Fibroblast of skin of right quadriceps (primary cell): ENCODE measurements at regions not wholly inside any gene's neighbourhood (a gene's known extent, or its start where the extent isn't known, plus 50 kb on each side); places are given as distances from the start of the nearest gene placed in this dataset.
A peak's percentile ranks its signal among the peaks of the same experiment; 100 is the strongest.
"Not testable (repeated sequence)": the region's sequence is repeated elsewhere in the genome, so short reads cannot be mapped to it uniquely, and the experiment has no call there.

Experiments
- DNase-seq: peaks from one replicate; pipeline ENCODE4 v3.0.0-alpha.2; 2013

GRCh38 chr7:113582471-113582870 lies 336.3 kb downstream of the PPP1R3A start:
- DNase-seq, result peak; percentile 43

GRCh38 chr7:113563257-113563656 lies 355.6 kb downstream of the PPP1R3A start:
- not testable (repeated sequence) for DNase-seq

GRCh38 chr7:113562801-113563200 lies 356.0 kb downstream of the PPP1R3A start:
- DNase-seq, result no peak

- no peak for DNase-seq
Measured at GRCh38 chr7:113562242-113562641, 356.6 kb downstream of the PPP1R3A start.

GRCh38 chr7:113561446-113561845 lies 357.4 kb downstream of the PPP1R3A start:
- DNase-seq, result peak; percentile 58

GRCh38 chr7:113550966-113551365 lies 367.8 kb downstream of the PPP1R3A start:
- no peak for DNase-seq

- no peak for DNase-seq
Measured at GRCh38 chr7:113548561-113548960, 370.2 kb downstream of the PPP1R3A start.

GRCh38 chr7:113548137-113548536 lies 370.7 kb downstream of the PPP1R3A start:
- DNase-seq, result no peak

- DNase-seq, result no peak
Measured at GRCh38 chr7:113521468-113521867, 397.3 kb downstream of the PPP1R3A start.

GRCh38 chr7:113519472-113519871 lies 399.3 kb downstream of the PPP1R3A start:
- no peak for DNase-seq

GRCh38 chr7:113504691-113505090 lies 386.3 kb upstream of the SMIM30 start:
- DNase-seq, result no peak

- no peak for DNase-seq
Measured at GRCh38 chr7:113504142-113504541, 385.8 kb upstream of the SMIM30 start.

- DNase-seq, result not testable (repeated sequence)
Measured at GRCh38 chr7:113496586-113496985, 378.2 kb upstream of the SMIM30 start.

GRCh38 chr7:113494797-113495566 lies 376.6 kb upstream of the SMIM30 start:
- DNase-seq, result not testable (repeated sequence)

- no peak for DNase-seq
Measured at GRCh38 chr7:113491305-113491704, 373.0 kb upstream of the SMIM30 start.

GRCh38 chr7:113487925-113488731 lies 369.8 kb upstream of the SMIM30 start:
- DNase-seq, result no peak

GRCh38 chr7:113486548-113486947 lies 368.2 kb upstream of the SMIM30 start:
- no peak for DNase-seq

- no peak for DNase-seq
Measured at GRCh38 chr7:113483657-113484056, 365.3 kb upstream of the SMIM30 start.

- DNase-seq, result no peak
Measured at GRCh38 chr7:113480537-113480936, 362.2 kb upstream of the SMIM30 start.

GRCh38 chr7:113464096-113464855 lies 345.9 kb upstream of the SMIM30 start:
- DNase-seq, result no peak

GRCh38 chr7:113460067-113460466 lies 341.7 kb upstream of the SMIM30 start:
- no peak for DNase-seq

GRCh38 chr7:113456533-113456932 lies 338.2 kb upstream of the SMIM30 start:
- DNase-seq, result no peak

GRCh38 chr7:113454597-113455169 lies 336.3 kb upstream of the SMIM30 start:
- no peak for DNase-seq
